NCI-H1105 (cell line): ENCODE measurements at regions not wholly inside any gene's neighbourhood (a gene's known extent, or its start where the extent isn't known, plus 50 kb on each side); places are given as distances from the start of the nearest gene placed in this dataset.

ENCODE experiments used
- DNase-seq: peaks from one replicate; lab custom pipeline; 2025; lab: John Stamatoyannopoulos, UW

GRCh38 chr13:91278291-91278690, 69.2 kb upstream of the MIR17HG start:
- DNase-seq = no peak

DNA sequence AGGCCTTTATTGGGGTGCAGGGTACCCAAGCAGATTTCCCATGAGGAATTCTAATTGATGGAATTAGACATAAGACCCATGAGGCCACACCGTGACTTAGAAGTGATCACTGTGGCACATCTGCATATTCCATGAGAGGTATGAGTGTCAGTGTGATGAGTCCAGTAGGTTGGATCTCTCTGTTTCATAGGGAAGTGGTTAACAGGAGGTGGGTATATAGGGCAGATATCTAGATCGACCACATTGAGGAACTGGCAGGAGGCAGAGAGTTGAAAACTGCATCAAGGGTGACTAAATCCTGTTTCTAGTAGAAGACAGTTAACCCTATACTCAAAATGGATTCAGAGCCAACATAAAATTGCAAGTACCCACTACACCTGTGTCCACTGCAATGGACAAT, 68.6 kb upstream of the MIR17HG start:
- no peak for DNase-seq

- DNase-seq = no peak
Measured at GRCh38 chr13:91280801-91281200, 66.7 kb upstream of the MIR17HG start.

DNA sequence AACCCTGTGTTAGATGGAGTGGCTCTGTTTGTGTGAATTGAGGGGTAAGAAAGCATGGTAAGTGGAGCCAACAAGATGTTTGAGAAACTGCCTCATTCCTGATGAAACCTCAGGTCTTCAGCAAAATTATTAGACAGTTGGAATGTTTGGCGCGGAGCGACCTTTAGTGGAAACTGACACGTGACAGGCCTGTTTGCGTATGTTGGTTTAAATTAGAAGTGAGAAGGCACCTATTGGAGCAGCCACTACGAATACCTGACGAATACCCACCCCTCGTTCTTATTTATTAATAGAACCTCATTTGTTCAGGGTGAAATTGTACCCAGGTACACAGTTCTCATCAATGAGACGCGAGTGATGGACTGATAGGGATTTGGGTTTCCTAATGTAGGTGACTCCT, 63.2 kb upstream of the MIR17HG start:
- DNase-seq = no peak

- no peak for DNase-seq
Measured at GRCh38 chr13:91286317-91286716, 61.2 kb upstream of the MIR17HG start.

- no peak for DNase-seq
Measured at GRCh38 chr13:91291078-91291477, 56.4 kb upstream of the MIR17HG start.

GRCh38 chr13:91292630-91293221, 54.8 kb upstream of the MIR17HG start:
- DNase-seq = no peak

GRCh38 chr13:91295712-91296410, 51.6 kb upstream of the MIR17HG start:
- no peak for DNase-seq

DNA sequence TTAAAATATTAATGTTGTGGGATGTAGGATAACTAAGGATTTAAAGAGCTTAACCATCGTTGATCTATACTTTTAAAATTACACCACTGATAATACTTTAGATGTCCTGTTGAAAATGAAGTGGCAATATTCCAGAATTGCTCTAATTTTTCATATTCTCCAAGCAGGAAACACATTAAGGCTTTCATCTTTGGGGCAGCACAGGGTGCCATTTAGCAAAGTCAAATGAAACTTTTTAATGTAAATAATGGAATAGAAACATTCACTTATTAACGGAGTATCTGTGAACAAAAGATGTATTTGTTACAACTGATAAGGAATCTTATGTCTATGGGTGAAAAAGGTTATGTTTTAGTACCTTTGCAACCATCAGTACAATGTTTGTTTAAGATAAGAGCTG, 50.0 kb upstream of the MIR17HG start:
- no peak for DNase-seq
